ENCODE measurements at regions not wholly inside any gene's neighbourhood (a gene's known extent, or its start where the extent isn't known, plus 50 kb on each side); places are given as distances from the start of the nearest gene placed in this dataset.

DNA sequence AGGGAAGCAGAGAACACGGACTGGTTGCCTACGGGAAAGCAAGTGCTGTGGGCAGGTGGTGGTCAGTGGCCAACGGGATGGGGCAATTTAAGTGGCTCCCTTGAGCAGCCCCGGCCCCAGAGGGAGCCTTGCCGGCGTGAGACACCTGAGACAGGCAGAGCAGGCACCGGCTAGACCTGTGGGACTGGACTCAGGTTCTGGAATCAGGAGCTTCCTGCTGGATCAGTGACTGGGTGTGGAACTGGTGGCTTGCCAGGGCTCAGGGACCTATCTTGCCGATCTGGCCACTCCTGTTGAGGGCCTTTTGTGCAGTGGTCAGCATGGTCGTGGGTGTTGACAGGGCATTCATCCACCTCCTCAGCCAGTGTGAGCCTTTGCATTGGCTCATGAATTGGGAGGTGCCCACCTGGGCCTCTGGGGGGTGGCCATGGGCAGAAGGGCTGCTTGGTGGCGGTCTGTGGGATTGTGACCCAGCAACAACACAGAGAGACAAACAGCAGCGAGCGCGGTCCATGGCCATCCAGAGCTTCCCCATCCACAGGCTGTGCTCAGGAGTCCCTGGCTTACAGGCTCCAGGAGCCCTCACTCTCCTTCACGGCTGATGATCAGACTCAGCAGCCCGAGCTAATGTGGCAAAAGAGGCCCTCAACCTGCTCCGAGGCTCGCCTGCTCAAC lies 85.4 kb upstream of the ZNF516 start:
- no peak for DNase-seq (ENCODE audit: low read depth in 4 of 4, low spot score in 3 of 4)

DNA sequence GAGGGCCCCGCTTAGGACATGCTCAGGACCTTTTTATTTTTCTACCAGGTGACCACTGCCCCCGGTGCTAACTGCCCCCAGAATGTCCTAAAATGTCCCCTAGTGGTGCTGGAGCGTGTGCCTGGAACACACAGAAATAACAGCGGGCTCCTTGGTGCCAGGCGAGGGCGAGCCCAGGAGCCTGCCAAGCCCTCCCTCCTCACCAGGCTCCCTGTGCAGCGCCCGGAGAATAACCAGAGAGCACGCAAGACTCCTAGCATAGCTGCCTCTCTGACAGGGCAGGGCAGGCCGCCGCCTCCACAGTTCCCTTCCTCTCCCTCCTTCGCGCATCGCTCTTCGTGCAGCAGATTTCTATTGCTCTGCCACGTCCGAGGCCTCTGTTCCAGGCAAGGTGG lies 84.3 kb upstream of the ZNF516 start:
- no peak for DNase-seq (ENCODE audit: low read depth in 4 of 4, low spot score in 3 of 4)

- no peak for DNase-seq (ENCODE audit: low read depth in 4 of 4, low spot score in 3 of 4)
These were observed 83.7 kb upstream of the ZNF516 start for GRCh38 chr18:76578571-76579300.

- DNase-seq (ENCODE audit: low read depth in 4 of 4, low spot score in 3 of 4), result no peak
These were observed 78.4 kb upstream of the ZNF516 start for GRCh38 chr18:76573325-76574025.

DNA sequence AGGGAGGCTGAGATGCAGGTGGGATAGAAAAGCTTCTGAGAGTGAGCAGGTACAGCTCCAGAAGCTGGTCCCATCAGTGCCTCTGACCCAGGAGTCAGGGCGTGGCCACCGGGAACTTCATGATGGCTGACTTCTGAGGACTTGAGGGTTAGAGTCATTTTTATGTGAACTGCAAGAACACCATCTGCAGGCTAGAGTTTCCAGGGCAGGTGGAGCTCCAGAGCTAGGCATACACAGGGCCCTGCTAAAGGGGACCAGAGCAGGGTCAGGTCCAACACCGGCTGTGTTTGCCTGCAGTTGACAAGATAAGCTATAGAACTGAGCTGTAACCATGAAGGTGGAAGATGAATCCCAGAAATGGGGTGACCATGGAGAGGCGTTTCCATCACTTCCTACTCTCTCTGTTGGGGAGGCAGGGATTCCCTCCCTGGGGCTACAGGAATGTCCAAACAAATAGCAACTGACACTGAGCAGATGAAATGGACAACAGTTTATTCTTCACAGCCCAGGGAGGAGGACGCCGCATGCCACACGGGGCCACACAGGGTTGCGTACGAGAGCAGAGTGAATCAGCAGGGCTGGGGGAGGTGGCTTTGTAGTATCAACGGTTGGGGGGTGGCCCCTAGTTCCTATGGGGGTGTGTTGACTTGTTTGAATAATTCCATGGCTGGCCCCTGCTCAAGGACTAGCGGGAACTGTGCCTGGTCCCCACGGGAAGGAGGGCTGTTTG lies 77.6 kb upstream of the ZNF516 start:
- DNase-seq (ENCODE audit: low read depth in 4 of 4, low spot score in 3 of 4), result no peak

GRCh38 chr18:76571689-76572088 lies 76.6 kb upstream of the ZNF516 start:
- no peak for DNase-seq (ENCODE audit: low read depth in 4 of 4, low spot score in 3 of 4)

GRCh38 chr18:76570856-76571255 lies 75.8 kb upstream of the ZNF516 start:
- no peak for DNase-seq (ENCODE audit: low read depth in 4 of 4, low spot score in 3 of 4)

DNA sequence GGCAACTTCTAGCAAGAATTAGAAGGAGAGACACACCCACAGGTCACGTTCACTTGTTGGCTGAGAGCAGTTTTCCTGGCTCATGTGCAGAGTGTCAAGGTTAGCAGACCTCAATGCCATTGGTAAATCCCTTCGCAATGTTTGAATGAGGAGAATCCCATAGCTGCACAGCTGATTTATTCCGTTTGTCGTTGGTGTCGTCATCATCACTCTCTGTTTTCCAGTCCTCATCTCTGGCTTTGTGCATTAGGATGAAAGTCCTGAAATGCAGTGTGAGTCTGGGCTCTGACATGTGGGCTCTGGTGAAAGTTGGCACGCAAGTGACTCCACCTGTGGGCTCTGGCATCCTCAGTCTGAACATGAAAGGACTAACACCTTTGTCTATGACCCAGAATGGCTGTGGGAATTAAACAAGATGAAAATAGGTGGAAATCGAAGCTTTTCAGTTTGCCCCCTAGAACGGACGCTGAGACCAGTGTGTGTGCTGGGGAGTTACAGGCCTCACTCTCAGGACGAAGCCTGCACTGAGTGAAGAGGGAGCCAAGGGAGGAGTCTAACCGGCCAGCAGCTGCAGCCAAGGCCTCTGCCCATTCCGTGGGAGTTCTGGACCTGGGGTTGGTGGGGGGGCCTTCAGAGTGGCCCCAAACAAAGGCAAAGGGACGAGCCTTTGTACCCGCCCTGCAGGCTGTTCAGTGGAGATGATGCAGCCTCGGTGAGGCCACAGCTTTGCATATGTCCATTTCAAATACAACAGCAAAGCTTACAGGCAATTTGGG lies 74.8 kb upstream of the ZNF516 start:
- DNase-seq (ENCODE audit: low read depth in 4 of 4, low spot score in 3 of 4), result no peak

DNA sequence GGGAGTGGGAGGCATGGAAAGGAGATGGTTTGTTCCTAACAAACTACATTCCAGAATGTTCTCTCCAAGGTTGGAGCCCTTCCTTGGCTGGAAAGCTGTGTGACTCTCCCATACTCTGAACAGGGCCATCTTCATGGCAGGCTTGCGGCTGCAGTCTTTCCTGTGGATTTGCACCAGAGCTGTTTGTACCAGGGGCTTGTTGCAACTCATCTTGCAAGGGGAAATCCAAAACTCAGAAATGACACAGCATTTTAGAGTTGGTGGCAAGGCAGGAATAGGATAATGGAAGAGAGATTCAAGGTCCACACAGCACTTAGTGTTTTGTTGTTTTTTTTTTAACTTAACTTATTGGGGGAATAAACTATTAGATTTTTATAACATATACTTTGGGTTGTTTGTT lies 73.7 kb upstream of the ZNF516 start:
- DNase-seq (ENCODE audit: low read depth in 4 of 4, low spot score in 3 of 4), result no peak

DNA sequence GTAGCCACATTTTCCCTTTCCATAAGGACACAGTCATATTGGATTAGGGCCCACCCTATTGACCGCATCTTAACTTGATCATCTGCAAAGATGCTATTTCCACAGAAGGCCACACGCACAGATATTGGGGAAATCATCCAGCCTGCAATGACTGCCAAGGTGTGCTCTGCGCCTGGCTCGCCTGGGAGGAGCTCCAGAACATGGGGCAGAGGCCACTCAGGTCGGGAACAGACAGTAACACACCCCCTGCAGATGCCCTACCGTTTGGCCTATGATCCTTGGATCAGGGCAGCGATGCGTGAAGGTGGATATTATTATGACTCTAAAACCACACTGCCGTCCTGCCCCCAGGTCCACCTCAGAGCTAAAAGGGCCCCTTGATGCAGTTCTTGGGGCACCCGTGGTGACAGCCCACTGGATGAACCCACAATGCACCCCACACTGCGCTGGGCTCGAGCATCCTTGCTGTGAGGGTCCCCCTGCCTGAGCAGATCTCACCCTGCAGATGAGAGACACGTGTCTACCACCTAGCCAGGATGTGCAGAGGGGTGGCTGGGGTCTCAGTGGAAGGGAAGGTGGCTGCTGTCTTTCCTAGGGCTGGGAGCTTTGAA lies 72.9 kb upstream of the ZNF516 start:
- DNase-seq (ENCODE audit: low read depth in 4 of 4, low spot score in 3 of 4), result no peak

GRCh38 chr18:76566987-76567386 lies 71.9 kb upstream of the ZNF516 start:
- no peak for DNase-seq (ENCODE audit: low read depth in 4 of 4, low spot score in 3 of 4)

DNA sequence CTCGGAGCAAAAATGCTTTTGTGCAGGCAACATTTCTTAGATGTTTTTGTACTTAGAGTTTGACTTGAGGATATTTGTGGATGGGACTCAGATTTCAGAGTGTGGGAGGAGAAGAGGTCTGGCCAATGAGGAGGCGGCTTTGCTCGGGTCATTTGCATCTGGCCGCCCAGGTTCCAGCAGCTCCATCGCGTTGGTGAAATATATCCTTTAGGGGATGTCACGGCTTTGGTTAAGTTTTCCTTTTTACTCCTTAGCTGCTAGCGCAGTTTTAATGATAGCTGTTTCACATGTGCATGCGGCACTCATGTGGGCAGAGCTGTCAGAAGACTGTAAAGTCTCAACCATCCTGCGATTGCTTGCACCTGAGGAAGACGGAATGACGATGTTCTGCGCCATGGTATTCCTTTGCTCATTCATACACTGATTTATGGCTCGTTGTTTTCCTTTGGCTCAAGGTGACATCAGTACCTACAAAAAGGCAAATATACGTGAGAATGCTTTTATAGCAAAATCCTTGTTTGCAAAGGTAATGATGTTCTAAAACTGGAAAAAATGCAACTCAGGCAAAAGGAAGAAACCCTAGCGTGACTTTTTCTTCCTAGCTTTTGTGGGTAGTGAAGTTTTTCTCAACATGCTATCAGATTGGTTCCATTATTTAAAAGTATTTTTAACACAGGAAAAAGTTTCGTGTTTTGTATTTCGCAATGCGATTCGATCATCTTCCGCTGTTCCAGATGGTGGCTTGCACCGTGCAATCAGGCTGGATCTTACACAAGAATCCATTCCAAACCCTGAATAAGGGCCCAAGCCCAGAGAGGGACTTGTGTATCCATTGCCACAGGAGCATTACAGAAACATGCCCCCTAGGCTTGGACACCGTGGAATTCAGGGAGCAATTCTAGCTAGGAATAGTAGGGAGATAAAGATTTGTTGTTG lies 70.5 kb upstream of the ZNF516 start:
- DNase-seq (ENCODE audit: low read depth in 4 of 4, low spot score in 3 of 4), result peak; percentile 73 to 89 (median 81)

- no peak for DNase-seq (ENCODE audit: low read depth in 4 of 4, low spot score in 3 of 4)
These were observed 69.7 kb upstream of the ZNF516 start for GRCh38 chr18:76564655-76565237.

- DNase-seq (ENCODE audit: low read depth in 4 of 4, low spot score in 3 of 4), result no peak
These were observed 69.1 kb upstream of the ZNF516 start for GRCh38 chr18:76564117-76564516.

DNA sequence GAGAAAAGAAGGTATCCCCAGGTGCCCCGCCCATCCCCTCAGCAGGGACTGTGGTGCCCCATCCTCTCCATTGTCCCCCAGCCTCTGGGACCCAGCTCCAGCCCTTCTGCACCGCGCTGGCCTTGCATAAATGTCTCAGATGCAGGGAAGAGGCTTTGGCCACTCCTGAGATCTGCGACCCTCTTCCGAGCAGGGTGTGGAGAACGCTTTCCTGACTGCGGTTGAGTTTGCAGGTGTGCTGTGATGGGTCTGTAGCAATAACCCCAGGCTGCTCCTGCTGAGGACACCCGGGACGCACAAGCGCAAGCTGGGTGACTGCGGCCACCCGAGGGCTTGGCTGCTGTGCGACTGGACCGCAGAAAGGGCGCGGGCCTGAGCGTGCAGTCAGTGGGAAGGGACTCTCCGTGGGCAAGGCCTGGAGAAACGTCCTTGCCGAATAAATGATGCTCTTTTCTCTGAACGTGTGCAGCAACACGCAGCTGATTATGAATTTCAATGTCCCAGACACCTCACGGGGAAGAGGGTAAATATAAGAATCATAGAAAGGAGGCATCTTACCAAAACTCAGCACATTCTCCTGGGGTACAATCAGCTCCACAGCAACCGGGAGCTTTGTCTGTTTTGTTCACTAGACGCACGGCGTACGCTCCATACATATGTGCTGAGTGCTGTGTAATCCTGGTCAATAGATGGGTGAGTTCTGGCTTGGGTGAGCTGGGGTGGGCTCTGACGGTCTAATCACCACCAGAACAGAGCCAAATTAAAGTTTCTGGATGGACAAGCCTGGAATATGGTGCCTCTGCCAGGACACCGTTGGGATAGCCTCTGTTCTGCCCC lies 67.5 kb upstream of the ZNF516 start:
- DNase-seq (ENCODE audit: low read depth in 4 of 4, low spot score in 3 of 4), result no peak

- no peak for DNase-seq (ENCODE audit: low read depth in 4 of 4, low spot score in 3 of 4)
These were observed 64.0 kb upstream of the ZNF516 start for GRCh38 chr18:76558881-76559667.

DNA sequence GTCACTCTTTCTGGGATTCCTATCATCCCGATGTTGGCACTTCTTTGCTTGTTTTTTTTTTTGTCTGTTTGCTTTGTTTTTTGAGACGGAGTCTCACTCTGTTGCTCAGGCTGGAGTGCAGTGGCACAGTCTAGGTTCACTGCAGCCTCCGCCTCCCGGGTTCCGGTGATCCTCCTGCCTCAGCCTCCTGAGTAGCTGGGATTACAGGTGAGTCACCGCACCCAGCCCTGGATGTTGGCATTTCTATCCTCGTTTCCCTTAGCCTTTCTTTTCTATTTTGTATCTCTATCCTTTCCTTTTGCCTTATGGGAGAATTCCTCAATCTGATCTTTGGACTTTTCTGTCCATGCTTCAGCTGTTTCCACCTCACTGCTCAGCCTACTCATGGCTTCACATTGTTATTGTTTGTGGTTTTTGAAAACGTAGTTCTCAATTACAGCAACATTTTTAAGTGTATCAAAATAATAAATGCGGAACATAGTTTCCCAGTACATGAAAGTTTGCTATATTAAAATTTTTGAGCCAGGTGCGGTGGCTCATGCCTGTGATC lies 62.1 kb upstream of the ZNF516 start:
- no peak for DNase-seq (ENCODE audit: low read depth in 4 of 4, low spot score in 3 of 4)
